OCI-LY1 (cell line): ENCODE measurements at regions not wholly inside any gene's neighbourhood (a gene's known extent, or its start where the extent isn't known, plus 50 kb on each side); places are given as distances from the start of the nearest gene placed in this dataset.
"Not testable (repeated sequence)": the region's sequence is repeated elsewhere in the genome, so short reads cannot be mapped to it uniquely, and the experiment has no call there.

Experiments
- H2AFZ ChIP-seq: fragments of 200-600 bp; sonication (generic), shearing (Covaris generic); 2 replicates; pipeline ENCODE4 v1.6.0; 2014; ENCODE audit warnings: antibody characterized with exemption, mild to moderate bottlenecking, low read length
- H3F3A ChIP-seq: fragments of 200-600 bp; sonication (generic), shearing (Covaris generic); 2 replicates; pipeline ENCODE4 v1.6.0; 2014; ENCODE audit warnings: mild to moderate bottlenecking, antibody characterized with exemption, low read length, moderate library complexity; ENCODE audit not compliant: insufficient read depth
- H3K27ac ChIP-seq: fragments of 200-600 bp; sonication (generic); 2 replicates; pipeline ENCODE4 v1.5.1; 2014; ENCODE audit warnings: low read length, mixed run types, mild to moderate bottlenecking, low read depth; ENCODE audit not compliant: poor library complexity, severe bottlenecking
- H3K27me3 ChIP-seq: fragments of 200-600 bp; sonication (generic); 2 replicates; pipeline ENCODE4 v1.6.0; 2014; ENCODE audit warnings: antibody characterized with exemption, mild to moderate bottlenecking, low read length, moderate library complexity; ENCODE audit not compliant: insufficient read depth
- H3K36me3 ChIP-seq: fragments of 200-600 bp; sonication (generic); 2 replicates; pipeline ENCODE4 v1.6.1; 2014; ENCODE audit warnings: mild to moderate bottlenecking, antibody characterized with exemption, low read length, moderate library complexity, mixed read lengths; ENCODE audit not compliant: insufficient read depth
- H3K4me1 ChIP-seq: fragments of 200-600 bp; sonication (generic); 2 replicates; pipeline ENCODE4 v1.5.1; 2014; ENCODE audit warnings: mild to moderate bottlenecking, low read length, moderate library complexity; ENCODE audit not compliant: insufficient read depth, severe bottlenecking
- H3K4me2 ChIP-seq: fragments of 200-600 bp; sonication (generic), shearing (Covaris generic); 2 replicates; pipeline ENCODE4 v1.6.1; 2014; ENCODE audit warnings: low read length
- H3K4me3 ChIP-seq: fragments of 200-600 bp; sonication (generic); 2 replicates; pipeline ENCODE4 v1.5.1; 2014; ENCODE audit warnings: low read length, low read depth, mild to moderate bottlenecking, mixed read lengths; ENCODE audit not compliant: poor library complexity, severe bottlenecking
- H3K79me2 ChIP-seq: fragments of 200-600 bp; shearing (Covaris generic); 2 replicates; pipeline ENCODE4 v1.6.1; 2016; ENCODE audit warnings: mixed run types, low read length, mixed read lengths; ENCODE audit not compliant: insufficient read depth
- H3K9ac ChIP-seq: fragments of 200-600 bp; sonication (generic), shearing (Covaris generic); 2 replicates; pipeline ENCODE4 v1.6.1; 2014; ENCODE audit warnings: mild to moderate bottlenecking, low read length, mixed read lengths
- H3K9me2 ChIP-seq: fragments of 200-600 bp; sonication (generic), shearing (Covaris generic); 2 replicates; pipeline ENCODE4 v1.6.1; 2014; ENCODE audit warnings: low read depth, mild to moderate bottlenecking, low read length, mixed read lengths
- H3K9me3 ChIP-seq: fragments of 200-600 bp; shearing (Covaris generic); 2 replicates; pipeline ENCODE4 v1.6.1; 2014; ENCODE audit warnings: low read length, mixed read lengths
- H4K20me1 ChIP-seq: fragments of 200-600 bp; sonication (generic), shearing (Covaris generic); 2 replicates; pipeline ENCODE4 v1.6.0; 2016; ENCODE audit warnings: mild to moderate bottlenecking, low read length; ENCODE audit not compliant: insufficient read depth
- EZH2 ChIP-seq: fragments of 200-600 bp; sonication (generic), shearing (Covaris generic); IDR thresholded peaks from 2 replicates; pipeline ENCODE4 v1.8.0; 2017; ENCODE audit warnings: borderline replicate concordance, mixed run types, mild to moderate bottlenecking, antibody characterized with exemption, low read length, moderate library complexity, mixed read lengths
- TF ChIP-seq, protein P1 (sequence below): fragments of 200-600 bp; sonication (generic), shearing (Covaris generic); IDR thresholded peaks from 2 replicates; pipeline ENCODE4 v1.5.1; 2017; ENCODE audit warnings: mild to moderate bottlenecking, antibody characterized with exemption, low read length, moderate library complexity, mixed read lengths

DNA sequence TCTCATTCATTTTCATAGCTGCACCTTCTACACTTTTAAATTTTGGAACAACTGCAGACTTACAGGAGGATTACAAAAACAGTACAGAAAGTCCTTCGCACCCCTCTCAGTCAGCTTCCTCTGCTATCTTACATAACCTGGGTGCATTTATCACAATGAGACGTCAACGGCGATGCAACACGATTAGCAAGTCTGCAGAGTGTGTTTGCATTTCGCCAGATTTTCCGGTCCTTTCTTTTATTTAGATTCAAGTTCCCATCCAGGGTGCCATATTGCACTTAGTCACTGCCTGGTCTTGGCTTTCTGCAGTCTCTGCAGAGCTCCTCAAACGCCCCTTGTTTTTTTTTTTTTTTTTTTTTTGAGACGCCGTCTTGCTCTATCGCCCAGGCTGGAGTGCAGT is 85.9 kb downstream of the ASMT start:
- Histone ChIP-seq H3K4me3 (no peak overlapping the region), H3K9me2 (no peaks in the 10 kb centered on the region), H4K20me1 (no peaks in the 10 kb centered on the region), H3K27me3 (no peaks in the 10 kb centered on the region), H3K36me3 (no peaks in the 10 kb centered on the region), H3K4me2 (no peak overlapping the region), H2AFZ (no peak overlapping the region), H3K4me1 (no peaks in the 10 kb centered on the region), H3F3A (no peaks in the 10 kb centered on the region), H3K9ac (no peak overlapping the region), H3K79me2 (no peaks in the 10 kb centered on the region), H3K9me3 (no peaks in the 10 kb centered on the region), H3K27ac (no peak overlapping the region)
- no peak for TF ChIP-seq EZH2
- TF ChIP-seq, protein P1, sequence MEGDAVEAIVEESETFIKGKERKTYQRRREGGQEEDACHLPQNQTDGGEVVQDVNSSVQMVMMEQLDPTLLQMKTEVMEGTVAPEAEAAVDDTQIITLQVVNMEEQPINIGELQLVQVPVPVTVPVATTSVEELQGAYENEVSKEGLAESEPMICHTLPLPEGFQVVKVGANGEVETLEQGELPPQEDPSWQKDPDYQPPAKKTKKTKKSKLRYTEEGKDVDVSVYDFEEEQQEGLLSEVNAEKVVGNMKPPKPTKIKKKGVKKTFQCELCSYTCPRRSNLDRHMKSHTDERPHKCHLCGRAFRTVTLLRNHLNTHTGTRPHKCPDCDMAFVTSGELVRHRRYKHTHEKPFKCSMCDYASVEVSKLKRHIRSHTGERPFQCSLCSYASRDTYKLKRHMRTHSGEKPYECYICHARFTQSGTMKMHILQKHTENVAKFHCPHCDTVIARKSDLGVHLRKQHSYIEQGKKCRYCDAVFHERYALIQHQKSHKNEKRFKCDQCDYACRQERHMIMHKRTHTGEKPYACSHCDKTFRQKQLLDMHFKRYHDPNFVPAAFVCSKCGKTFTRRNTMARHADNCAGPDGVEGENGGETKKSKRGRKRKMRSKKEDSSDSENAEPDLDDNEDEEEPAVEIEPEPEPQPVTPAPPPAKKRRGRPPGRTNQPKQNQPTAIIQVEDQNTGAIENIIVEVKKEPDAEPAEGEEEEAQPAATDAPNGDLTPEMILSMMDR: no peak

DNA sequence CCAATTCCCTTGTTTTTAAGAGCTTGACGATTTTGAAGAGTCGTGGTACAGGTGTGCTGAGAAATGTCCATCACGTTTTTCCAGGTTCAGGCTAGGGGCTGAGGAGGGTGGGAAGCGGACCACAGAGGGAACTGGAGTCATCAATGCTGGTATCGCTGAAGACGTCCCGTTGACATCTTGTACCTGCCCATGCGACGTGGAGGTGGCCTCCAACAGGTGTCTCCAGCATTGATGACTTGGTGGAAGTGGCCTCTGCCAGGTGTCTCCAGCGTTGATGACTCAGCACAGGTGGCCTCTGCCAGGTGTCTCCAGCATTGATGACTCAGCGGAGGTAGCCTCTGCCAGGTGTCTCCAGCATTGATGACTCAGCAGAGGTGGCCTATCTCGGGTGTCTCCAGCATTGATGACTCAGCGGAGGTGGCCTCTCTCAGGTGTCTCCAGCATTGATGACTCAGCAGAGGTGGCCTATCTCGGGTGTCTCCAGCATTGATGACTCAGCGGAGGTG is 86.6 kb downstream of the ASMT start:
- not testable (repeated sequence) for H3K36me3 ChIP-seq, H3F3A ChIP-seq, H3K27ac ChIP-seq, H3K4me1 ChIP-seq, H3K4me3 ChIP-seq, H3K9me2 ChIP-seq, H4K20me1 ChIP-seq, H3K9me3 ChIP-seq, H2AFZ ChIP-seq, H3K27me3 ChIP-seq, H3K79me2 ChIP-seq, H3K4me2 ChIP-seq, H3K9ac ChIP-seq

DNA sequence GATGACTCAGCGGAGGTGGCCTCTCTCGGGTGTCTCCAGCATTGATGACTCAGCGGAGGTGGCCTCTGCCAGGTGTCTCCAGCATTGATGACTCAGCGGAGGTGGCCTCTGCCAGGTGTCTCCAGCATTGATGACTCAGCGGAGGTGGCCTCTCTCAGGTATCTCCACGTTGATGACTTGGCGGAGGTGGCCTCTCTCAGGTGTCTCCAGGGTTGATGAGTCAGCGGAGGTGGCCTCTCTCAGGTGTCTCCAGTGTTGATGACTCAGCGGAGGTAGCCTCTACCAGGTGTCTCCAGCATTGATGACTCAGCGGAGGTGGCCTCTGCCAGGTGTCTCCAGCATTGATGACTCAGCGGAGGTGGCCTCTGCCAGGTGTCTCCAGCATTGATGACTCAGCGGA is 87.3 kb downstream of the ASMT start:
- not testable (repeated sequence) for H3K27ac ChIP-seq, H3K9me2 ChIP-seq, H3K9me3 ChIP-seq, H3K4me2 ChIP-seq, H3K36me3 ChIP-seq, H4K20me1 ChIP-seq, H3K27me3 ChIP-seq, H3K4me1 ChIP-seq, H3K9ac ChIP-seq, H3K79me2 ChIP-seq, H3F3A ChIP-seq, H2AFZ ChIP-seq, H3K4me3 ChIP-seq

DNA sequence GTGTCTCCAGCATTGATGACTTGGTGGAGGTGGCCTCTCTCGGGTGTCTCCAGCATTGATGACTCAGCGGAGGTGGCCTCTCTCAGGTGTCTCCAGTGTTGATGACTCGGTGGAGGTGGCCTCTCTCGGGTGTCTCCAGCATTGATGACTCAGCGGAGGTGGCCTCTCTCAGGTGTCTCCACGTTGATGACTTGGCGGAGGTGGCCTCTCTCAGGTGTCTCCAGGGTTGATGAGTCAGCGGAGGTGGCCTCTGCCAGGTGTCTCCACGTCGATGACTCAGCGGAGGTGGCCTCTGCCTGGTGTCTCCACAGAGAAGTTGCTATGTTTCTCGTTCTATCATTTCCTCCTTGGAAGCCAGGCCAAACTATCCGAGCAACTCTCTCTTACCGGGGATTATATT is 87.7 kb downstream of the ASMT start:
- H3K4me3 ChIP-seq, H3K4me1 ChIP-seq, H2AFZ ChIP-seq, H3K9me2 ChIP-seq, H4K20me1 ChIP-seq, H3K9me3 ChIP-seq, H3K4me2 ChIP-seq, H3K36me3 ChIP-seq, H3F3A ChIP-seq, H3K27ac ChIP-seq, H3K9ac ChIP-seq, H3K27me3 ChIP-seq, H3K79me2 ChIP-seq: not testable (repeated sequence)

DNA sequence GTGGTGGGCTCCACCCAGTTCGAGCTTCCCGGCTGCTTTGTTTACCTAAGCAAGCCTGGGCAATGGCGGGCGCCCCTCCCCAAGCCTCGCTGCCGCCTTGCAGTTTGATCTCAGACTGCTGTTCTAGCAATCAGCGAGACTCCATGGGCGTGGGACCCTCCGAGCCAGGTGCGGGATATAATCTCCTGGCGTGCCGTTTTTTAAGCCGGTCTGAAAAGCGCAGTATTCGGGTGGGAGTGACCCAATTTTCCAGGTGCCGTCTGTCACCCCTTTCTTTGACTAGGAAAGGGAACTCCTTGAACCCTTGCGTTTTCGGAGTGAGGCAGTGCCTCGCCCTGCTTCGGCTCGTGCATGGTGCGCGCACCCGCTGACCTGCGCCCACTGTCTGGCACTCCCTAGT is 94.4 kb downstream of the ASMT start:
- not testable (repeated sequence) for H3K9me3 ChIP-seq, H3K4me3 ChIP-seq, H3K9me2 ChIP-seq, H3K27me3 ChIP-seq, H2AFZ ChIP-seq, H3K79me2 ChIP-seq, H3K4me2 ChIP-seq, H3K9ac ChIP-seq, H3K27ac ChIP-seq, H3K36me3 ChIP-seq, H3F3A ChIP-seq, H3K4me1 ChIP-seq, H4K20me1 ChIP-seq
